ENCODE measurements at regions not wholly inside any gene's neighbourhood (a gene's known extent, or its start where the extent isn't known, plus 50 kb on each side); places are given as distances from the start of the nearest gene placed in this dataset.

- TF ChIP-seq CTCF (IDR thresholded peaks at IDR 0.05) (no peak), POLR2A (IDR thresholded peaks at IDR 0.05) (no peak)
Measured at GRCh38 chr1:218867066-218867465, 306.6 kb upstream of the LYPLAL1 start.

All from uterus (tissue), 2 donors.